GM13976 (cell line): ENCODE measurements at regions not wholly inside any gene's neighbourhood (a gene's known extent, or its start where the extent isn't known, plus 50 kb on each side); places are given as distances from the start of the nearest gene placed in this dataset.
A peak's percentile ranks its signal among the peaks of the same experiment; 100 is the strongest.

ENCODE experiments used
- DNase-seq: peaks from one replicate; pipeline ENCODE4 v3.0.0; 2012; ENCODE audit warnings: low spot score
- CTCF ChIP-seq: IDR thresholded peaks from 2 replicates; pipeline ENCODE4 v1.5.1; 2012; ENCODE audit warnings: borderline replicate concordance, mild to moderate bottlenecking; ENCODE audit not compliant: insufficient read depth; ENCODE audit errors: extremely low read depth, missing control alignments, control extremely low read depth
- in situ Hi-C: fragments of 300-500 bp; cut with MboI; formaldehyde crosslinking; loops from one replicate; pipeline ENCODE4 v1.12.0; 2022; ENCODE audit warnings: low sequenced_read_pairs, mixed read lengths, inconsistent platforms; ENCODE audit not compliant: unreplicated experiment

- in situ Hi-C loops: loop anchor here (25.0 kb wide), 1 partner anchor 876 kb away; no protein-coding TSS in a partner anchor
- no peak for TF ChIP-seq CTCF
- no peak for DNase-seq
These were observed 1101.8 kb upstream of the B3GALT2 start for GRCh38 chr1:194288238-194288637.

GRCh38 chr1:194281376-194281775 is 1095.0 kb upstream of the B3GALT2 start:
- no peak for DNase-seq
- in situ Hi-C loops: loop anchor here (25.0 kb wide), 1 partner anchor 869 kb away; no protein-coding TSS in a partner anchor
- no peak for TF ChIP-seq CTCF

DNA sequence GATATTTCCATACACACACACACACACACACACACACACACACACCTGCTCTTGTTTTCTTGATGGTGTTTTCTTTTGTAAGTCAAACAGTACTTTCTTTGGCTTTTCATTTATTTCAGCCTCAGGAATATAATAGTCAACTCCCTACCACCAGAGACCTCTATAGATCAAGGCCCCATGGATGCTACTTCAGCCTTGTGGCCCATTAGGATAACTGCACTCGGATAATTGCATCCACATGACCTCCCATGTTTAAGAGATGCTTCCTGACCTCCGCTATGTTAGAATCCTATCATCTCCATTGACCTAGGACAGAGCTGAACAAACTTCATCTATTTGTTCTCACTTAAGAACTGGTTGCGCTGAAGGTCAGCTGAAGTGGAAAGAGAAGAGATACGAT is 1094.0 kb upstream of the B3GALT2 start:
- no peak for DNase-seq

GRCh38 chr1:194279975-194280374 is 1093.6 kb upstream of the B3GALT2 start:
- in situ Hi-C loops: loop anchor here (25.0 kb wide), 1 partner anchor 868 kb away; no protein-coding TSS in a partner anchor
- TF ChIP-seq CTCF: no peak
- DNase-seq: peak; percentile 41

More for the DNA sequence above, 1094.0 kb upstream of the B3GALT2 start:
- no peak for TF ChIP-seq CTCF
- in situ Hi-C loops: loop anchor here (25.0 kb wide), 1 partner anchor 868 kb away; no protein-coding TSS in a partner anchor

DNA sequence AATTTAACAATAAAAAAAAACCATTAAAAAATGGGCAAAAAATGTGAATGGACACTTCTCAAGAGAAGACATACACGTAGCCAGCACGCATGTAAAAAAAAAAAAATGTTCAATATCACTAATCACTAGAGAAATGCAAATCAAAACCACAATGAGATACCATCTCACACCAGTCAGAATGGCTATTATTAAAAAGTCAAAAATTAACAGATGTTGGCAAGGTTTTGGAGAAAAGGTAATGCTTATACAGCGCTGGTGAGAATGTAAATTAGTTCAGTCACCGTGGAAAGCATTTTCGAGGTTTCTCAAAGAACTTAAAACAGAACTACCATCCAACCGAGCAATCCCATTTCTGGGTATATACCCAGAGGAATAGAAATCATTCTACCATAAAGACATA is 1091.5 kb upstream of the B3GALT2 start:
- no peak for TF ChIP-seq CTCF
- in situ Hi-C loops: loop anchor here (25.0 kb wide), 1 partner anchor 866 kb away; no protein-coding TSS in a partner anchor
- DNase-seq: no peak

DNA sequence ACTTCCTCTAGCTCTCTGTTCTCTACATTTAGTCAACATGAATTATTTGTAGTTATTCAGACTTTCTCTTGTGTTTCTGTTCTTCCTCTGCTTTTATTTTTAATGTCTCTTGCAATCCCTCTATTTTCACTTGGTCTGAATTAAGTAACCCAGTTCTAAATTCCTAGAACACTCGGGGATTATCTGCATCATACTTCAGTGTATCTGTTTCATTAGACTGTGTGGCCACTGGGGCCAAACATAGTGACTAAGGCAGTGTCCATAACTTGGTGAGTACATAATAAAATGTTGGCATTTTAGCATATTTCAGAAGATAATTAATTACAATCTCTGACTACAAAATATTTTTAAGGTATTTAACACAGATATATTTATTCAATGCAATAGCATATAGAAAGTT is 1087.2 kb upstream of the B3GALT2 start:
- no peak for DNase-seq
- TF ChIP-seq CTCF: no peak
- in situ Hi-C loops: no loop called here

DNA sequence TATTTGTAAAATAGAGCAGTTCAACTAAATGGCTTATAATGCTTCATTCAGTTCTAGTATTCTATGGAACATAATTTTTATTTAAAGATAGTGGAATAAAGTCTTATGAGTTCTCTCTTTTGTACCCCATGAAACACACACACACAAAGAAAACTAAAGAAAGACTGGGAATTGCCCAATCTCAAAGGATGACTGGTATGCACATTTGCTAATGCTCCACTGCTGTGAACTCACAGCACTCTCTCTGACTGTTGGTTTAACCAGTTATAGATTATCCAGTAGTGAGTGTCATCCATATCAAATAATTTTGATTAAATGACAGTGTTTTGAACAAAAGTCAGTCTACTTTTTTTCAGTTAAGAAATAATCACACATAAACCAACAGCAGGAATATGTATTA is 1082.4 kb upstream of the B3GALT2 start:
- TF ChIP-seq CTCF: no peak
- in situ Hi-C loops: no loop called here
- DNase-seq: no peak
